Astrocyte of the hippocampus (primary cell): ENCODE measurements at regions not wholly inside any gene's neighbourhood (a gene's known extent, or its start where the extent isn't known, plus 50 kb on each side); places are given as distances from the start of the nearest gene placed in this dataset.
"Not testable (repeated sequence)": the region's sequence is repeated elsewhere in the genome, so short reads cannot be mapped to it uniquely, and the experiment has no call there.

Source experiments
- DNase-seq: peaks from one replicate; pipeline ENCODE4 v3.0.0; 2011; ENCODE audit warnings: low read depth, low spot score

GRCh38 chr20:54324041-54324440 is 116.2 kb downstream of the PFDN4 start:
- no peak for DNase-seq

- no peak for DNase-seq
Measured at GRCh38 chr20:54324652-54325285, 116.9 kb downstream of the PFDN4 start.

- DNase-seq, result no peak
Measured at GRCh38 chr20:54335299-54335698, 127.4 kb downstream of the PFDN4 start.

- no peak for DNase-seq
Measured at GRCh38 chr20:54337144-54337543, 129.3 kb downstream of the PFDN4 start.

GRCh38 chr20:54339093-54339492 is 131.2 kb downstream of the PFDN4 start:
- DNase-seq, result no peak

- no peak for DNase-seq
Measured at GRCh38 chr20:54340206-54340605, 132.3 kb downstream of the PFDN4 start.

- peak; percentile 77 for DNase-seq
Measured at GRCh38 chr20:54340667-54341081, 132.8 kb downstream of the PFDN4 start.

- DNase-seq, result no peak
Measured at GRCh38 chr20:54342258-54342920, 133.0 kb upstream of the DOK5 start.

GRCh38 chr20:54343099-54343498 is 132.3 kb upstream of the DOK5 start:
- DNase-seq, result no peak

- DNase-seq, result no peak
Measured at GRCh38 chr20:54343634-54344033, 131.8 kb upstream of the DOK5 start.

- no peak for DNase-seq
Measured at GRCh38 chr20:54344832-54345231, 130.6 kb upstream of the DOK5 start.

GRCh38 chr20:54345301-54345724 is 130.1 kb upstream of the DOK5 start:
- peak; percentile 78 for DNase-seq

GRCh38 chr20:54345821-54346220 is 129.6 kb upstream of the DOK5 start:
- DNase-seq, result no peak

- DNase-seq, result no peak
Measured at GRCh38 chr20:54346276-54346675, 129.1 kb upstream of the DOK5 start.

GRCh38 chr20:54347166-54347833 is 128.1 kb upstream of the DOK5 start:
- no peak for DNase-seq

- peak; percentile 21 for DNase-seq
Measured at GRCh38 chr20:54350415-54350814, 125.0 kb upstream of the DOK5 start.

- no peak for DNase-seq
Measured at GRCh38 chr20:54351371-54352136, 123.8 kb upstream of the DOK5 start.

- not testable (repeated sequence) for DNase-seq
Measured at GRCh38 chr20:54352541-54352940, 122.9 kb upstream of the DOK5 start.

- no peak for DNase-seq
Measured at GRCh38 chr20:54353292-54353691, 122.1 kb upstream of the DOK5 start.

- DNase-seq, result peak; percentile 51
Measured at GRCh38 chr20:54355631-54356280, 119.6 kb upstream of the DOK5 start.

GRCh38 chr20:54356801-54357200 is 118.6 kb upstream of the DOK5 start:
- DNase-seq, result no peak

GRCh38 chr20:54361475-54361874 is 113.9 kb upstream of the DOK5 start:
- no peak for DNase-seq
